ENCODE measurements at regions not wholly inside any gene's neighbourhood (a gene's known extent, or its start where the extent isn't known, plus 50 kb on each side); places are given as distances from the start of the nearest gene placed in this dataset.

DNA sequence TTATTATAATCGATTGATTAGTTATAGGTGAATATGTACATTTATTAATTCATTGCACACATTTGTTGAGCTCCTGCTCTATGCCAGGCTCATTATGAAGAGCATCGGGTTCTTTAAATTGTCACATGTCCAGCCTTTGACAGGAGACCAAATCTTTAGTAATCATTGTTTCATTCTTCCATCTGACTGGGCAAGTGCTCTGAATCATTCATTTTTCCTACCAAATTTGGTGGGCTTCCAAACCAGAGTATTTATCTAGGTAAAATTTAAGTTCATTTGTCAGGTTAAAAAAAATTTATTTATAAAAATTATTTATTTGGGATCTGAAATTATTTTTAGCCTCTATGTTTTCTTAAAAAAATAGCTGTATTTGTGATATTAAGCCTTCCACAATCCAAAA lies 404.9 kb upstream of the MMS22L start:
- TF ChIP-seq POLR2A (IDR thresholded peaks at IDR 0.05) (no peak), CTCF (IDR thresholded peaks at IDR 0.05) (no peak), EP300 (IDR thresholded peaks at IDR 0.05) (no peak), POLR2AphosphoS5 (IDR thresholded peaks at IDR 0.05) (no peak)

All from sigmoid colon (tissue), 4 donors.